Fibroblast of peridontal ligament (primary cell): ENCODE measurements at regions not wholly inside any gene's neighbourhood (a gene's known extent, or its start where the extent isn't known, plus 50 kb on each side); places are given as distances from the start of the nearest gene placed in this dataset.

ENCODE experiments used
- DNase-seq: peaks from one replicate; pipeline ENCODE4 v3.0.0-alpha.2; 2010; ENCODE audit errors: extremely low read depth

- DNase-seq: no peak
Observed at GRCh38 chr6:88349511-88349910, 183.4 kb upstream of the CNR1 start.

DNA sequence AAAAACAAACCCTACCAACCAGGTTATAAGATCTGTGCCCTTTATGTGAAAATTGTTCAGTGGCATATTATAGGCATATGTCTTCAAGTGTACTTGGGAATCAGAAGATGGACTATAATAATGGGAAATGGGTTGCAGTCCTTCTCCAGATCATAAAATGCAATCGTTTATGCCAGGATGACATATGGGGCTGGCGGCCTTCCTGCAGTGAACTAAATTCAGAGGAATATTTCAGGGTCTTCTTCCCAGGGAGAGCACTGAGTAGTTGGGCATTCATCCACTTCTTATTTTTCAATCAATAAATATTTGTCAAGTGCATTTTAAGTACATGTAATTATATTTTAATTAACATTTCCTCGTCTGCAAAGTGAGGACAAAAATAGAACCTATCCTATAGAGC, 176.2 kb upstream of the CNR1 start:
- no peak for DNase-seq

GRCh38 chr6:88339761-88340160, 173.6 kb upstream of the CNR1 start:
- no peak for DNase-seq

DNA sequence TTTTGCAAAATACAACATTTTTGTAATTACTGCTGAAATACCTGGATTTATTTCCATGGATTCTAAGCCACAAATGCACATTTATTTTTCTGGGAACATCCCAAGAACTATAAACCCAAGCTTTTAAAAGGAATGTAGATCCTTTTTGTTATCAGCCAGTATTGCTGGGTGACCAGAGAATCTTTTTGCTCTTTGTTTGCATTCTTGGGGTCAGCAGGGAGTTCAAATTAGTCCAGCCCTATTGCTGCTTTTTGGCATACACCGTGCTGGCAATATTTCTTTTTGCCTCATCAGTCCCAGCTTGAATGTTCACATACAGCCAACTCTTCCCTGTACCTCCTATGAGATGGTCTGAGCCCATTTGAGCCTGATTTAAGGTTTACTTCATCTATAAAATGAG, 155.2 kb upstream of the CNR1 start:
- DNase-seq: no peak

DNA sequence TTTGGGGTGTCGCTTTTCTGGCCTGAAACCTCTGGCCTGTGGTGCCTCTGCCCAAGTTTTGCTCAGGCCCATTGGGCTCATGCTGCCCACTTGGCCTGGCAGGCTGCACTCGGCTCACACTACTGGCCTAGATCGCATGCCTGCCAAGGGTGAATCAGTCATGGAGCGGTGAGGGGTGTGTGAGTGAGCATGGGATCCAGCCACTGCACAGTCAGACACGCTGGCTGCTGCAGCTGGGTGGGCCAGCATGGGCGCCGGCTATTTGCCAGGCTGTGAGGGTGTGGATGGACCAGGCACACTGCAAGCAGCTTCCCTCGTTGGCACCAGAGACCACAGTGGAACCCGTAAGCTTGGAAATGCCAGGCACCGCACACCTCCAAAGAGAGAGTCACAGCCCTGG, 145.4 kb upstream of the CNR1 start:
- no peak for DNase-seq

DNA sequence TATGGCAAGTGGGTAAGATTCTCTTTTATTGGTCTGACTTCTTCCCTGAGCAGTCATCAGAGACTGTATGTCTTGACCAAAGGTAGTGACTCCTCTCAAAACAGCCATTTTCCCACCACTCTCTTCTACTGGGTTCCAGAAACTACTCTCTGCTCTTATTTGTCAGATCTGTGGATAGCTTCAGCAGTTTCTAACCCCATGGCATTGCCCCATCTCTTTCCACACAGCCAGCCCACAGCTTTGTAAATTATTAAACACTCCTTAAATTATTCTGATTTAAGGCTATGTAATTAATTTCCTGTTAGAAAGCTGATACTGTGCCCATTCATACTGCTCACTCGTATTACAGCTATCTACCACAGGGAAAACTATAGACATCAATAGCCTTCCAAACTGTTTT, 138.4 kb upstream of the CNR1 start:
- DNase-seq: no peak

DNA sequence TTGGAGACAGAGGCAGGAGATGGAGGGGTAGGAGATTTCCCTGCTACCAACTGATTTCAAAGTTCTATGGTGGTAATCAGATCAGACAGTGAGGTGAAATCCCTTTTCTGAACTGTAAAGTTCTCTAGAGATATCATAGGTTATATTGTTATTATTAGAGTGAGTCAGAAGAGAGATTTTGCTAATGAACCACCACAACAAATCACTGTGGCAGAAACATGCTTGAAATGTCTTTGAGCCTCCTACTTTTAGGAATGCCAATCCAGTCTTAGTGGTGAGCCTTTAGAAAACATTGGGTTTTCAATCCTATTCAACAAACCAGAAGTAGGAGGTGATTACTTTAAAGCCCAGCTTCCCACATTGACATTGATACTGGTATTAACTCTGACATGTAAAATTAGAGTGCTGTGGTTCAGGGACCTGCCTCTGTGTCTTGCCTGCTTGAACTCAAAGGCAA, 136.7 kb upstream of the CNR1 start:
- no peak for DNase-seq

DNA sequence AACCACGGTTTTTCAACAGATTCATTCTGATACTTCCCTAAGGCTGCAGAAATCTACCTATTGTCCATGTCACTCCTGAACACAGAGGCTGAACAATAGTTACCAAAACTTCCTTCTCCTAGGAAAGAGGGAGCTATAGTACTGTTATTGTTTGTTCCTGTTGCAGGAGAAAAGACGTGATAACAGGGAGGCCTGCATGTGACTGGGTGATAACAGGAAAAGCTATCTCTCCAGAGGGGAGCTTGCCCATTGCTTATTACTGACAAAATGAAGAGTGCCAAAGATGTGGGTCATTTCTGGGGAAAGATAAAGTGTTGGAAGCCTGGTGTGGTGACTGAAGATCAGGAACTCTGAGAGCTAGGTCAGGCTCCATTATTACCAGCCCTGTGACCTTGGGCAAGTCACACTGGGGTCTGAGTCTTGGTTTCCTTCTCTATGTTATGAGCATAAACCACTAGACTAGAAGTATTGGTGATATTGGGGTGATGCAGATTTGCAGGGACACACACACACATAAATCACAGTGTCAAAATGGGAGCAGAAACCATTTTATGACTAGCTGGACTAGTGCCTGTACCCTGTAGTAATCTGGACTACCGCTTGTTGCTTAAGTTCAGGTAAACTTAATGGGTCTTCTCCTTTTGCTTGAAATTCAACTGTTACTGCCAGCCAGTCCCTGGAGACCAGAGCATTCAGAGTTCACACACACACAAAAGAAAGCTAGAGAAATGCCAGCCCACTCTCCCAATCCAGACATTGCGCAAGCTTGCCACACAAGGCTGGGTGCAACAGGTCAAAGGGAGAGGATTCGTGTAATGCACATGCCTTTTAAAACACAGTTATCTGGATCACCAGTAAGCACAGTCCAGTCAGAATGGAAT, 136.0 kb upstream of the CNR1 start:
- DNase-seq: no peak

- DNase-seq: no peak
Observed at GRCh38 chr6:88301256-88301655, 135.1 kb upstream of the CNR1 start.

DNA sequence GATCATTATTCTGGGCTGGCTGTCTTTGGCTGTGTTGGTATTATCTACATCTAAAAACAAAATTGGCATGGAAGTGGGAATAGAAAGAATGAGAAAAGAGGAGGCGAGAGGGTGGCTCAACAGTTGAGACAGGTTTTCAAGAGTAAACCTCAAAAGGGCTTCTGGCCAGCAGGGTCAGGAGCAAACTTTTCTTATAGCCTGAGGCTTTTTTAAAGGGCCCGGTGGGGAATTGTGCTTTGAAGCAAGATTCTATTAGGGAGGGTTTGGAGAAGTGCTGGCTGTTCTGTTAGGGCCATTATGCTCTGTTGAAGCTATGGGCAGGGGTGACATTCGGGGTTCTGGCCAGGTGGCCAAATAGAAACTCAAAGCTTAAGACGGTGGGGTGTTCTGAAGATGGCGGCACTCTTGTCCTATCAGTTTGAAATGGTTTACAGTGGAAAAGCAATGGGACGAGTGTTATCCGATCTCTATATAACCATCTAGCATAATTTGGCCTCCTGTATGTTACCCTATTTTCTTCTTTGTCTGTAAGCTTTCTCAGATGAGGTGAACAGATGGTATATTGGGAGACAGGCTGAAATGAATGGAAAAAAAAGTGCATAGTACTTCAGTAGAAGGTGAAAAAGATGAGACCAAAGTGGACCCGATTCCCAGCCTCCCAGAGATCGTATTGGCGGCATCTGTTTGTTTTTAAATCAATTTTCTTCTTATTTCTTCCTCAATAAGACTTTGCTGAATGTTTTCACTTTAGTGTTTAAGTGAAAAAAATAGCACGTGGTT, 132.1 kb upstream of the CNR1 start:
- no peak for DNase-seq

- no peak for DNase-seq
Observed at GRCh38 chr6:88296694-88297093, 130.5 kb upstream of the CNR1 start.

DNA sequence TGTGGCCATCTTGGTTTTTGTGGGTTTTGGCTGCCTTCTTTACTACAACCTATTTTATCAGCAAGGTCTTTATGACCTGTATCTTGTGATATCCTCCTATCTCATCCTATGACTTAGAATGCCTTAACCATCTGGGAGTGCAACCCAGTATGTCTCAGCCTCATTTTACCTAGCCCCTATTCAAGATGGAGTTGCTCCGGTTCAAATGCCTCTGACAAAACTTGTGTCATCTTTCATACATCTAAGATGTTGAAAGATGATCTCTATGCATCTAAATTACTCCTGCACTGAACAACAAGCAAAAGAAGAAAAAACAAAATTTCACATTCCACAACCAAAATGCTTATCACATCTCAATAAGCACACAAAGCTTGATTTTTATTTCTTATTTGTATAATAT, 129.5 kb upstream of the CNR1 start:
- no peak for DNase-seq

GRCh38 chr6:88294702-88295101, 128.6 kb upstream of the CNR1 start:
- DNase-seq: no peak

- no peak for DNase-seq
Observed at GRCh38 chr6:88290411-88290810, 124.3 kb upstream of the CNR1 start.

DNA sequence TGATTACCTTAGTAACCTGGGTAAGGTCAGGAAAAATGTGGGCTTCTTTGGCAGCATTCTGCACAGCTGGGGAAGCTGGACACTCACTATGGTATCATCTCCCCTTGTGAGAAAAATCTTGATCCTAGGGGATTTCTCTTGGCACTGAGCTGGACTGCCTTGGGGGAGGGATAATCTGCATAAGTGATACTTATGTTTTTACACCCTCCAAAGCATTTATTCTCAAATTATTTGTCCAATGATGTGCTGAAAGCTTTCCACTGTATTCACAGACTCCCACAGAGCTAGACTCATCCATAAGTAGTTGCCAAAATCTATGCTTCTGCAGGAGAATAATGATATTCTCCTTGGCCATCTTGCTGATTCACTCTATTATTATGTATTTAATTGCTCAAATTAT, 121.5 kb upstream of the CNR1 start:
- no peak for DNase-seq

DNA sequence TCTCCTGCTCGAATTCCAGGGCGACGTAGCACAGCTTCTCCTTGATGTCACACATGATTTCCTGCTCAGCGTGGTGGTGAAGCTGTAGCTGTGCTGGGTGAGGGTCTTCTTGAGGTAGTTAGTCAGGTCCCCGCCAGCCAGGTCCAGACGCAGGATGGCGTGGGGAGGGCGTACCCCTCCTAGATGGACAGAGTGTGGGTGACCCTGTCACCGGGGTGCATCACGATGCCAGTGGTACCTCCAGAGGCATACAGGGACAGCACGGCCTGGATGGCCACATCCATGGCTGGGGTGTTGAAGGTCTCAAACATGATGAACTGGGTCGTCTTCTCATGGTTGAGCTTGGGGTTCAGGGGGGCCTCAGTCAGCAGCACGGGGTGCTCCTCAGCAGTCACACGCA, 110.2 kb upstream of the CNR1 start:
- DNase-seq: no peak

DNA sequence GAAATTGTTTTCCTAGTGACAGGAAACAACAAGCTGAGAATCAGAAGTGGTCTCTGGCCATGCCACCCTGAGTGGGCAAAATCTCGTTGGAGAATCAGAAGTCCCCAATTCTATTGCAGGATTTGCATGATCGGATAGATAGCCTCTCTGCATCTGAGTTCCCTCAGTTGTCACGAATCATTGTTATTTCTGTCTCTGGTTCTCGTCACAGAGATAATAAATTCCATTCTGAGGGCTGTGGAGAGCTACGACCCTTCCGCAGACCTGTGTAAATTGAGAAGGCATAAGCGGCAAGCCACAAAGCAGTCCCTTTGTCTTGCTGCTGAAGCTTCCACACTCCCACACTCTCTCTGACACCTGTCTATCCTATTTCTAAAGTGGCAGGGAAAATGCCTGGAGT, 102.4 kb upstream of the CNR1 start:
- no peak for DNase-seq

DNA sequence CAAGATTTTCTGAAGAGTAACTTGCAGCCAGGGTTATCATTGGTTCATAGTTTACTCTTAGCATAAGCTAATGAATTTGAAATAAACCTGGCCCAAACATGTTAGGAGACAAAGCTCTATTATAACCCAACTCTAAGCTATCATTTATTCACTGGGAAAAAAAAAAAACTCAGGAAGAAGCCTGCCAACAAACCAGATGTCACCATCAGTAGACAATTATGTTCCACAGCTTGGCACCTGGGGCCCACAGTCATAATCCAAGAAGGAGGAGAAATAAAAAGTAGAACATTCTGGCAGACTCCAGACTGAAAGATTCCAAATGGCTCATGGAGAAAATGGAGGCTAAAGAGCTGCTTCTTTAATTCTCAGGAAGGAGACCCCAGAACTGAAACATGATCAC, 100.0 kb upstream of the CNR1 start:
- no peak for DNase-seq

DNA sequence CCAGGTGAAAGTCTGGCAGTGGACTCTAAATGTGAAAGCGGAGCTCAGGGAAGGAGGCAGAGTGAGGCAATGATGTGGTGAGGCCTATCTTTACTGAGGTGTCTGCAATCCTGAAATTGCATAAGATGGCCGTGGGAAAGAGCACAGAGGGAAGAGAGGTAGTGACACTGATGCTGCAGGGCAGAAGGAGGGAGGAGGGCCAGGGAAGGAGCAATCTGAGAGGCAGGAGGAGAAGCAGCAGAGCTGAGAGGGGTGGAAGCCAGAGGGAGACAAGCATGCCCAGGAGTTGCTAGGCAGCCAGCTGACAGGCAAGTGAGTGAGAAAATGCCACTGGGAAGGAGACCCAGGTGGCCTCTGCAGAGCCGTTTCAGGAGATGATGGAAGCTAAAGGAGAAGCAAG, 97.4 kb upstream of the CNR1 start:
- no peak for DNase-seq

DNA sequence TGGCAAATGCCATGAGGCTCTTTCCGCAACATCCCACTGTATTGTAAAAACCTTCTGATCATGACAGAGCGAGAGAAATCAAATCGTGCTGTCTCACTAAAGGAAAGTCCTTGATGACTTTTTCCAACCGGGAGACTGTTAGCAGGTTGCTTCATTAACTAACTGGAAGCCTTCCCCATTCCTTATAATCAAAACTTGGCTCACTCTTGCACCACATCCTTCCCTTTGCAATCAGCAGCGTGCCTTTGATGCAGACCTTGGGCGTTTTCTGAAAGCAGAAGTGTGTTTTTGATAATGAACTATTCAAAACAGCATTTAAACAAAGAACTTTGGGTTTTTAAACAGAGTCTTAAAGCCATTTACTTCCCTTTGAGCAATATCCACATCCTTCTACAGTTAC, 96.2 kb upstream of the CNR1 start:
- DNase-seq: no peak

DNA sequence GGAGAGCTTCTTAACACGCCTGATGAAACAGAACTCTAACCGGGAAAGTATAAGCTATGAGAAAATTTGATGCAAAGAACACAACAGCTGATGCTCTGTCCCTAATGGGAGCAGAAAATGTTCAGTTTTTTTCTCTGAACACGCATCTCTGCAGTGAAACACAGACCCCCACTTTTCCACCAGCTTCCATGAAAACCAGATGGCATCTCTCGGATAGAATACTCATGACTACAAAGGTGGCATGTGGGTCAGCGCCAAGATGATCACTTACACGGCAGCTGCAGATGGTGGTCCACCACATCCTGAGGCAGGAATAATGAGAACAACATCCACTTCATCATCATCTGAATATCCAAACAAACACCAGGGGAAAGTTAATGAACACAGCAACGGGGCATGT, 85.2 kb upstream of the CNR1 start:
- DNase-seq: no peak

DNA sequence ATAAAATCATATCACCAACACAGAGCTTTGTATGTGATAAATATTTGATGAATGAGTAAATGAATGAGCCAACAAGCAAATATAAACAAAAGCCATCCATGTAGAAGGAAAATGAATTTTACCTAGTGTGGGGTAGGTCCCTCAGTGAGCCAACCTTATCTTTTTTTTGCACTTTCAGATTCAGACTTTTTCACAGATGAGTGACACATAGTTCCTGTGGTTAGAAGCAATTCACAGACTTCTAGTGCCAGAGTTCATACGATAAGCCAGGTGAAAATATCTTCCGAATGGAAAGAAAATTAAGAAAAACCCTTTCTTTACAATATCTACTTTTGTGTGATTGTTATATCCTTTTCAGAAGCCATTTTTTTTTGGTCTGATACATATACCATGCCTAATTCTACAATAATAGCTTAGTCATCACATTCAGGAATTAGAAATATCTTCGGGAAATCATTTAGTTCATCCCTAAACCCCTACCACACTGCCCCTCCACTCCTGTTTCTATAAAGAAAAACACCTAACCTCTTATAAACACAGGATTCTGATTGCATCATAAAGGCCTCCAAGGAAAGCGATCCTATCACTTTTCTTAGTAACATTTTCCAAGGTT, 82.7 kb upstream of the CNR1 start:
- DNase-seq: no peak

GRCh38 chr6:88246654-88247053, 80.5 kb upstream of the CNR1 start:
- DNase-seq: no peak
